Ascending aorta (tissue), 2 donors: ENCODE measurements at regions not wholly inside any gene's neighbourhood (a gene's known extent, or its start where the extent isn't known, plus 50 kb on each side); places are given as distances from the start of the nearest gene placed in this dataset.

ENCODE experiments used
- DNase-seq, 2 donors: peaks; one replicate each; pipeline ENCODE4 v3.0.0-alpha.2; 2019; ENCODE audit warnings: low spot score in 2 of 2
- H3K27ac ChIP-seq, 2 donors: fragments of 200-600 bp; sonication (generic); one replicate each; pipeline ENCODE4 v1.5.1; 2016 to 2017; ENCODE audit warnings: mild to moderate bottlenecking in 1 of 2
- H3K27me3 ChIP-seq: fragments of 200-600 bp; sonication (generic); one replicate; pipeline ENCODE4 v1.5.1; 2017
- H3K36me3 ChIP-seq, 2 donors: fragments of 200-600 bp; sonication (generic); one replicate each; pipeline ENCODE4 v1.5.1; 2016
- H3K4me1 ChIP-seq, 2 donors: fragments of 200-600 bp; sonication (generic); one replicate each; pipeline ENCODE4 v1.5.1; 2016 to 2017; ENCODE audit warnings: mild to moderate bottlenecking in 1 of 2
- H3K4me3 ChIP-seq, 2 donors: fragments of 200-600 bp; sonication (generic); one replicate each; pipeline ENCODE4 v1.5.1; 2016 to 2017; ENCODE audit warnings: mild to moderate bottlenecking in 1 of 2
- H3K9me3 ChIP-seq, 2 donors: fragments of 200-600 bp; sonication (generic); one replicate each; pipeline ENCODE4 v1.5.1; 2016
- CTCF ChIP-seq, 3 experiments: fragments of 200-600 bp in 2 of 3; fragments of 450-650 bp in 1 of 3; sonication (generic) in 2 of 3; IDR thresholded peaks; one replicate each; pipeline ENCODE4 v1.5.1; 2016 to 2019; ENCODE audit warnings: antibody characterized with exemption in 3 of 3, mild to moderate bottlenecking in 1 of 3, moderate library complexity in 1 of 3
- intact Hi-C: fragments of 100-400 bp; cut with DNase I; formaldehyde crosslinking; loops from one replicate; pipeline ENCODE4 v1.15.1; 2023

- no peak for TF ChIP-seq CTCF (IDR thresholded peaks at IDR 0.05)
- no peak for DNase-seq
These were observed 304.6 kb downstream of the BMP4 start for GRCh38 chr14:53652068-53652467.

DNA sequence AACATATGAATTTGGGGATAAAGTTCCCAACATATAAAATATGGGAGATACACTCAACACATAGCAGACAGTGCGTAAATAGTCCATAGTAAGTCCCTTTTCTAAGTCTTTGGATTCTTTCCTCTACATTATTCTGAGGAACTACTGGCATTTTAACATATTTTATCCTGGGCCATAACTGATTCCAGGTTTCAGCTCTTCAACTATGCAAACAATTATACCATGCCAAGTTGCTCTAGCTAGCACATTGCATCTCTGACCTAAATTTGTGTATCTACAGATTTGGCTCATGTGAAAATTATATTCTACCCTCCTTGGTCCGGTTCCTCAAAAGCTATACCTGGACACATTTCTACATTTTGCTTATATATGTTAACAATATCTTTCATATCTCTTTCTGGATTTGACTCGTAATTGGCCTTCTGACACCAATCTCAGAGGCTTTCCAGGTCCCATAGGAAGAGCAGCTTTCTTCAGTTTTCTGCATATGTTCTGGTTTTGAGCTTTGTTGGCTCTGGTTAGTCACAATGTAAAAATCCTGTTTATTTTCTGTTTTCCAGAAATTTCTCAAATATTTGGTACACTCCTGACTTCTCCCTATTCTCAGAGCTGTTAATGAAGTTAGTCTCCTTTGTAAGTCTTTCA lies 305.4 kb downstream of the BMP4 start:
- no peak for TF ChIP-seq CTCF (IDR thresholded peaks at IDR 0.05)
- H3K36me3 ChIP-seq = no peaks in the 10 kb centered on the region
- no peak overlapping the region for H3K27ac ChIP-seq
- intact Hi-C loops = no loop called here
- no peak overlapping the region for H3K4me3 ChIP-seq
- H3K9me3 ChIP-seq = no peaks in the 10 kb centered on the region
- no peaks in the 10 kb centered on the region for H3K27me3 ChIP-seq
- H3K4me1 ChIP-seq = no peaks in the 10 kb centered on the region
- DNase-seq = no peak

More at GRCh38 chr14:53652068-53652467, 304.6 kb downstream of the BMP4 start:
- Histone ChIP-seq H3K27ac (no peak overlapping the region), H3K4me1 (no peaks in the 10 kb centered on the region), H3K27me3 (no peaks in the 10 kb centered on the region), H3K9me3 (no peaks in the 10 kb centered on the region), H3K36me3 (no peaks in the 10 kb centered on the region), H3K4me3 (no peak overlapping the region)
- intact Hi-C loops = no loop called here

- no peak for TF ChIP-seq CTCF (IDR thresholded peaks at IDR 0.05)
- Histone ChIP-seq H3K4me3 (no peak overlapping the region), H3K27me3 (no peaks in the 10 kb centered on the region), H3K36me3 (no peaks in the 10 kb centered on the region), H3K9me3 (no peaks in the 10 kb centered on the region), H3K27ac (no peak overlapping the region), H3K4me1 (no peaks in the 10 kb centered on the region)
- intact Hi-C loops = no loop called here
- DNase-seq = no peak
These were observed 309.7 kb downstream of the BMP4 start for GRCh38 chr14:53646925-53647324.

- no peak overlapping the region for H3K4me3 ChIP-seq
- DNase-seq = no peak
- H3K9me3 ChIP-seq = no peaks in the 10 kb centered on the region
- intact Hi-C loops = no loop called here
- H3K4me1 ChIP-seq = no peaks in the 10 kb centered on the region
- no peak for TF ChIP-seq CTCF (IDR thresholded peaks at IDR 0.05)
- no peaks in the 10 kb centered on the region for H3K27me3 ChIP-seq
- H3K36me3 ChIP-seq = no peaks in the 10 kb centered on the region
- no peak overlapping the region for H3K27ac ChIP-seq
These were observed 315.9 kb downstream of the BMP4 start for GRCh38 chr14:53640695-53641094.

- no peaks in the 10 kb centered on the region for H3K36me3 ChIP-seq
- H3K4me3 ChIP-seq = no peak overlapping the region
- no peaks in the 10 kb centered on the region for H3K4me1 ChIP-seq
- TF ChIP-seq CTCF (IDR thresholded peaks at IDR 0.05) = no peak
- no peak for DNase-seq
- intact Hi-C loops = no loop called here
- no peak overlapping the region for H3K27ac ChIP-seq
- no peaks in the 10 kb centered on the region for H3K9me3 ChIP-seq
- no peaks in the 10 kb centered on the region for H3K27me3 ChIP-seq
These were observed 317.7 kb downstream of the BMP4 start for GRCh38 chr14:53638966-53639365.

DNA sequence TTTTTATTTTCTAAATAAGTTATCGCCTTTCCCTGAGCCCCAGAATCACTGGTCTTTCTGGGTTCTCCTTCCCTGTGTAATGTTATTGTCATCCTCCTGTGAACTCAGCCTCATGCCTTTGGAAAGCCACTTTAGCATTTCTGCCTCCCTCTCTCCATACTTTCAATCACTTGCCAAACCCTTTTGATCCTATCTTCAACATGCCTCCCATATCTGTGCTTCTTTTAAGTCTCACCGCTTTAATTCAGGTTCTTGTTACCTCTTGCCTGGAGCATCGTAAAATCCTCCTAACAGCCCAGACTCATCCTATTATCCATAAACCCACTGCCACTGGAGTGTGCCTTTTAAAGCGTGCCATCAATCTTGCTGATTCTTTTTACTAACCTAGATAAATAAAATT lies 321.8 kb downstream of the BMP4 start:
- Histone ChIP-seq H3K9me3 (no peaks in the 10 kb centered on the region), H3K36me3 (no peaks in the 10 kb centered on the region), H3K27me3 (no peaks in the 10 kb centered on the region), H3K4me1 (no peaks in the 10 kb centered on the region), H3K4me3 (no peak overlapping the region), H3K27ac (no peak overlapping the region)
- no peak for DNase-seq
- intact Hi-C loops = no loop called here
- no peak for TF ChIP-seq CTCF (IDR thresholded peaks at IDR 0.05)
